Esophagus (tissue), 2 donors: ENCODE measurements at regions not wholly inside any gene's neighbourhood (a gene's known extent, or its start where the extent isn't known, plus 50 kb on each side); places are given as distances from the start of the nearest gene placed in this dataset.

ENCODE experiments used
- H3K27ac ChIP-seq, 2 donors: one replicate each; pipeline ENCODE4 v1.5.1; 2013; ENCODE audit warnings: low read depth in 2 of 2, mild to moderate bottlenecking in 2 of 2, inconsistent platforms in 1 of 2, low read length in 1 of 2, moderate library complexity in 1 of 2
- H3K27me3 ChIP-seq, 2 donors: one replicate each; pipeline ENCODE4 v1.6.1; 2013; ENCODE audit warnings: low read length in 2 of 2, control low read depth in 1 of 2, mild to moderate bottlenecking in 1 of 2; ENCODE audit not compliant: insufficient read depth in 2 of 2, control insufficient read depth in 1 of 2
- H3K36me3 ChIP-seq, 2 donors: one replicate each; pipeline ENCODE4 v1.6.1; 2013; ENCODE audit warnings: low read length in 1 of 2; ENCODE audit not compliant: control insufficient read depth in 2 of 2, insufficient read depth in 2 of 2
- H3K4me1 ChIP-seq, 2 donors: one replicate each; pipeline ENCODE4 v1.6.1; 2013; ENCODE audit warnings: low read length in 1 of 2; ENCODE audit not compliant: control insufficient read depth in 2 of 2, insufficient read depth in 2 of 2
- H3K4me3 ChIP-seq, 2 donors: one replicate each; pipeline ENCODE4 v1.5.1; 2013; ENCODE audit warnings: low read length in 2 of 2, mild to moderate bottlenecking in 2 of 2, low read depth in 1 of 2, moderate library complexity in 1 of 2
- H3K9me3 ChIP-seq, 2 donors: one replicate each; pipeline ENCODE4 v1.6.1; 2013; ENCODE audit warnings: mild to moderate bottlenecking in 2 of 2, low read depth in 1 of 2, low read length in 1 of 2, moderate library complexity in 1 of 2; ENCODE audit not compliant: control insufficient read depth in 2 of 2, insufficient read depth in 1 of 2
- WGBS, 2 donors: extraction: QIAGEN DNeasy Blood & Tissue Kit; methylation state at CpG; one replicate each; pipeline ENCODE4 v1.1.7; 2013; 5-methylcytosine and 5-hydroxymethylcytosine counted together
- donor health status: healthy with polysubstance abuse.
- donor health status: Bipolar disorder and iron deficiency.

DNA sequence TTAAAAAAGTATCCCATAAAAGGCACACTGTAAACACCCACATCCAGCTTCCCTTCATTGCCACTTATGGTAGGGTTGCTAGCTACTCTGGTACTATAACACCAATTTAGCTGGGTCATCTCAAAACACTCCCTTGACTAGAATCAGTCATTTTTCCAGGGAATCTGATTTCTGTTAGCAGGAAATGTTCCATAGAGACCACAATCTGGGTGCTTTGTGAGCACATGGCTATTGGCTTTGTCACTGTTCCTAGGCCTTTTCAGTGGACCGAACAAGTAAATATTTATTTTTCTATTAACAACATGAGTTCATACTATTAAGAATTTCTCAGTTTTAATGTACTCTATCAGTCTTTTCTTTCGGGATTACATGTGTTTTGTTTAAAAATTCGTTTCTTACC lies 404.7 kb upstream of the GNPDA2 start:
- Histone ChIP-seq H3K4me1 (no peaks in the 10 kb centered on the region), H3K36me3 (no peaks in the 10 kb centered on the region), H3K9me3 (peaks cover 0 to 3% of the 10 kb centered on the region in 2 donors), H3K27me3 (no peaks in the 10 kb centered on the region), H3K4me3 (no peak overlapping the region), H3K27ac (no peak overlapping the region)
- 48 to 51% methylated on average over 3 of the region's 3 CpGs for WGBS, 2 donors

DNA sequence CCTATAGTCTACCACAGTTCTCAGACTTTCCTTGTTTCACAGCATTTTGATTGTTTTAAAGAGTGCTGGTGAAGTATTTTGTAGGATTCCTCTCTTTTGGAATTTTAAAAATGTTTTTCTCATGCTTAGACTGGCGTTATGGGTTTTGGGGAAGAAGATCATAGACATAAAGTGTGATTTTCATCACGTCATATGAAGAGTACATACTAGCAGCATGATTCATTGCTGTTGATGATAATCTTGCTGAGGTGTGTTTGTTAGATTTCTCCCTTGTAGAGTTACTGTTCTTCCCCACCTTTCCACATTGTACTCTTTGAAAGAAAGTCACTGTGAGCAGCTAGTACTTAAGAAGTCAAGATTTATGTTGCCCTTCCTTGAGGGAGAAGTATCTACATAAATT lies 396.1 kb upstream of the GNPDA2 start:
- H3K36me3 ChIP-seq, result no peaks in the 10 kb centered on the region
- no peak overlapping the region for H3K4me3 ChIP-seq
- WGBS, 2 donors, result 56 to 60% methylated on average over 2 of the region's 2 CpGs
- no peaks in the 10 kb centered on the region for H3K9me3 ChIP-seq
- no peaks in the 10 kb centered on the region for H3K27me3 ChIP-seq
- H3K4me1 ChIP-seq, result no peaks in the 10 kb centered on the region
- H3K27ac ChIP-seq, result no peak overlapping the region

DNA sequence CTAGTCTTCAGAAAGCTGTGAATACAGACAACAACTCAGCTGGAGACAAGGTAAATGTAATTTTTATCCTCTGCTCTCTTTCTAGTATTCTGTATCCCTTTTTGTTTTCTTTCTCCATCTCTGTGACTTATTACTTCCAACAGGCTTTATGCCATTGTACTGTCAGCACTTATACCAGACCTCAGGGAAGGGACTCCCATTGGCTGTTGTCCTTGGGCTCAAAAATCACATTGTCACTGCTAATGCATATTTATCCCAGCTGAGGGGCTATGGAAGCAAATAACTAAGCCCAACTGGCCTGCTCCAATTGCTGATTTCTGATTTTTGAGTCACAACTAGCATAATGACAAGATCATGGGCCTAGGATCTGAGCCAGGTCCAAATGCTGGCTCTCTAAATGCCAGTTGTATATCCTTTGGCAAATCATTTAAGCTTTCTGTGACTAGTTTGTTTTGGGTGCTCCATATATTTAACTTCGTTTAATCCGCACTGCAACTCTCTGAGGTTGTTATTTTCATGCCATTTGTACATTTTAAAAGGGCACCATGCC lies 395.1 kb upstream of the GNPDA2 start:
- Histone ChIP-seq H3K36me3 (no peaks in the 10 kb centered on the region), H3K27ac (no peak overlapping the region), H3K9me3 (no peaks in the 10 kb centered on the region), H3K27me3 (no peaks in the 10 kb centered on the region), H3K4me1 (no peaks in the 10 kb centered on the region), H3K4me3 (no peak overlapping the region)
- 54 to 66% methylated on average over 2 of the region's 2 CpGs for WGBS, 2 donors

GRCh38 chr4:45120163-45120562 lies 393.8 kb upstream of the GNPDA2 start:
- no peak overlapping the region for H3K4me3 ChIP-seq
- no peak overlapping the region for H3K27ac ChIP-seq
- H3K9me3 ChIP-seq, result no peaks in the 10 kb centered on the region
- no peaks in the 10 kb centered on the region for H3K36me3 ChIP-seq
- H3K27me3 ChIP-seq, result no peaks in the 10 kb centered on the region
- no peaks in the 10 kb centered on the region for H3K4me1 ChIP-seq
- WGBS, 2 donors, result 60 to 62% methylated on average over 3 of the region's 3 CpGs

- WGBS, 2 donors, result 58 to 77% methylated on average over 1 of the region's 1 CpG
- Histone ChIP-seq H3K4me1 (no peaks in the 10 kb centered on the region), H3K4me3 (no peak overlapping the region), H3K9me3 (no peaks in the 10 kb centered on the region), H3K27me3 (no peaks in the 10 kb centered on the region), H3K36me3 (no peaks in the 10 kb centered on the region), H3K27ac (no peak overlapping the region)
Measured at GRCh38 chr4:45119376-45119775, 393.0 kb upstream of the GNPDA2 start.

DNA sequence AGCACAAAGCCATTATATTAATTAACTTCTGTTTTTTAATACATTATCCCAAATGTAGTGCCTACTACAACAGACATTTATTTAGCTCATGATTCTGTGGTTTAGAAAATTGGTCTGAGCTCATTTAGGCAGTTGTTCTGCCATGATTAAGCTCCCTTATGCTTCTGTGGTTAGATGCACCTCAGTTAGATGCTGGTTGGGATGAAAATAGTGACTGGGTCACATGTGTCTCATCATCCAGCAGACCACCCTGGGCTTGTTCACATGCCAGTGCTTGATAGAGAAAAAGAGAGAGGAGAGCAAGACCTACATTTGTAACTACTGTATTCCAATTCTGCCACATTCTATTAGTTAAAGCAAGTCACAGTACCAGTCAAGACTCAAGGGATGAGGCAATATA lies 376.4 kb upstream of the GNPDA2 start:
- Histone ChIP-seq H3K27me3 (no peaks in the 10 kb centered on the region), H3K4me3 (no peak overlapping the region), H3K9me3 (no peaks in the 10 kb centered on the region), H3K27ac (no peak overlapping the region), H3K36me3 (no peaks in the 10 kb centered on the region), H3K4me1 (no peaks in the 10 kb centered on the region)

DNA sequence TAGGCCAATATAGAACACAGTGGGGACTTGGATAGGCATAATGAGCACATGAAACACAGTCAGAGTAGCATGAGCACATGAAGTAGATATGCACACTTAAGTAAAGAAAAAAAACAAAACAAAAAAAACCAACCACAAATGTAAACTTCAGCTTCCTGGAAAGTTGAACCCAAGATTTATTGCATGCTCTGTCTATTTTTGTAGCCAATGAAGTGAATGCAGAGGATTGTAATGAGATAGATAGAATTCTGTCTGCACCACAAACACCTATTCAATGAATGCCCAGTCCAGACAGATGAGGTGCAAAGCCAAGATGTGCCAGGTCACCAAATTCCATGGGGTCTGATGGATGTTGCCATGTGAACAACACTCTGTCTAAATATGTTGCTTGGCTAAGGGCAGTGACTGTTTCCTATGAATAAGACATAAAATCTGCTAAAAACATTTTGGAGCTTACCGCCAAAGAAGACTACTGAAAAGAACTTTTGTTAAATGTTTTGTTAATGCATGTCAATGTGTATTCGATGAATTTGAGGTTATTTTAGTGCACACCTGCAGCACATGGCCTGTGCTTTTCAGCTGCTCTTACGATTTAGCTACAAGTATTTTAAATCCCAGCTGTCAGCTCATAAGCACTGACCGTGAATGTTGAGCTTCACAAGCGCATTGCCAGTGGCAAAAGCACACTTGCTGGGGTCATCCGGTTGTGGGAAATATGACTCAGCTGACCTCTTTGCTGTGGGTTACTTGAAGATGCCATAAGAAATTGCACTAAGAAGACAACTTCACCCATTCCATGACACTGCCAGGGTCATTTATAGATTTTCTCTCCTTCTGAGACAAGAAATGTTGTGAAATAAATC lies 374.8 kb upstream of the GNPDA2 start:
- H3K27me3 ChIP-seq, result no peaks in the 10 kb centered on the region
- no peak overlapping the region for H3K4me3 ChIP-seq
- no peak overlapping the region for H3K27ac ChIP-seq
- H3K9me3 ChIP-seq, result no peaks in the 10 kb centered on the region
- no peaks in the 10 kb centered on the region for H3K4me1 ChIP-seq
- WGBS, 2 donors, result 67 to 78% methylated on average over 6 of the region's 6 CpGs
- H3K36me3 ChIP-seq, result no peaks in the 10 kb centered on the region

DNA sequence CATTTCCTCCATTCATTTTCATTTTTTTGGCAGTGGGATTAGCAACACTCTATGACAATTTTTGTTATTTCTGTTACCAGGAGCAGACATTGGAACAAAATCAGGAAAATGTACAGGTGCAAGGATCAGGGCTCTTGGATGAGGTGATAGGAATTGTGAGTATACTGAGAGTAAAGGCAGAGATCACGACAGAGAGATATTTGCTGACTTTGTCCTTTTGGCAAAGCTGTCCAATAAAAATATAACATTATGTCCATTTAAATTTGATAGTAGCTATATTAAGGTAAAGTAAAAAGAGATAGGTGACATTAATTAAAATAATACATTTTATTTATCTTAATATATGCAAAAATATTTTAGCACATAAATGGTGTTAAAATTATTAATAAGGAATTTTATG lies 373.1 kb upstream of the GNPDA2 start:
- no peaks in the 10 kb centered on the region for H3K36me3 ChIP-seq
- no peak overlapping the region for H3K27ac ChIP-seq
- WGBS, 2 donors, result 70 to 88% methylated on average over 1 of the region's 1 CpG
- H3K9me3 ChIP-seq, result no peaks in the 10 kb centered on the region
- no peaks in the 10 kb centered on the region for H3K4me1 ChIP-seq
- H3K27me3 ChIP-seq, result no peaks in the 10 kb centered on the region
- no peak overlapping the region for H3K4me3 ChIP-seq

DNA sequence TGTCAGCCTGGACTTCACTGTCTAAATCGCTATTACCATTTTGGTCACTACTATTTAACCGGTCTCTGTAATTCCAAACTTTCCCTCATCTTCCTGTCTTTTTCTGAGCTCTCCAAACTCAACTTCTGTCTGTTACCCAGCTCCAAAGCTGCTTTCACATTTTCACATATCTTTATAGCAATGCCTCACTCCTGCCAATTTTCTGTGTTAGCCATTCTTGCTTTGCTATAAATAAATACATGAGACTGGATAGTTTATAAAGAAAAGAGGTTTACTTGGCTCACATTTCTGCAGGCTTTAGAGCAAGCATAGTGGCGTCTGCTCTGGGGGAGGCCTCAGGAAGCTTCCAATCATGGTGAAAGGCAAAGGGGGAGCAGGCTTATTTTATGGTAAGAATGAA lies 368.3 kb upstream of the GNPDA2 start:
- Histone ChIP-seq H3K27ac (no peak overlapping the region), H3K4me3 (no peak overlapping the region), H3K36me3 (no peaks in the 10 kb centered on the region), H3K9me3 (peaks cover 5 to 6% of the 10 kb centered on the region in 2 donors), H3K27me3 (no peaks in the 10 kb centered on the region), H3K4me1 (no peaks in the 10 kb centered on the region)
- WGBS, 2 donors, result 72 to 75% methylated on average over 3 of the region's 3 CpGs

DNA sequence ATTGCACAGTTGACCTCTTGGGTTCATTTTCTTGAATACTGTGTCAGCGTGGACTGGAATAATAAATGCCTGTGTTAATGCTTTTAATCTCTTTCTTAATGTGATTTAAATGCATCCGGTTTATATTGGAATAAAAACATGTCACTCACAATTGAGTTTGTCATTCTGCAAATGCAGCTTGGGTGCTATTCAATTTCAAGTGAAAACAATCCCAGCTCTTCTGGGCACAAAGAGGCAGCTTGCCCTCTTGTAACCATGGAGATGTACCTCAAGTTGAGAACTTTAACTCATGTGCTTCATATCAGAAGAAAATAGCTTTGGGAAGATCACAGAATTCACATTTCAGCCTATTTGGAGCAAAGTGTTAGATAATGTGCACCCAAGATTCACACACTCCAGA lies 355.7 kb upstream of the GNPDA2 start:
- no peaks in the 10 kb centered on the region for H3K27me3 ChIP-seq
- no peaks in the 10 kb centered on the region for H3K4me1 ChIP-seq
- 64 to 67% methylated on average over 2 of the region's 2 CpGs for WGBS, 2 donors
- H3K27ac ChIP-seq, result no peak overlapping the region
- H3K9me3 ChIP-seq, result no peaks in the 10 kb centered on the region
- no peaks in the 10 kb centered on the region for H3K36me3 ChIP-seq
- no peak overlapping the region for H3K4me3 ChIP-seq
